HG03432 (cell line): ENCODE measurements at regions not wholly inside any gene's neighbourhood (a gene's known extent, or its start where the extent isn't known, plus 50 kb on each side); places are given as distances from the start of the nearest gene placed in this dataset.

Experiments used
- ATAC-seq: cut with Tn5 transposase; IDR thresholded peaks from one replicate; pipeline ENCODE4 v1.9.1; 2021; ENCODE audit warnings: mild to moderate bottlenecking, moderate library complexity; ENCODE audit not compliant: unreplicated experiment

DNA sequence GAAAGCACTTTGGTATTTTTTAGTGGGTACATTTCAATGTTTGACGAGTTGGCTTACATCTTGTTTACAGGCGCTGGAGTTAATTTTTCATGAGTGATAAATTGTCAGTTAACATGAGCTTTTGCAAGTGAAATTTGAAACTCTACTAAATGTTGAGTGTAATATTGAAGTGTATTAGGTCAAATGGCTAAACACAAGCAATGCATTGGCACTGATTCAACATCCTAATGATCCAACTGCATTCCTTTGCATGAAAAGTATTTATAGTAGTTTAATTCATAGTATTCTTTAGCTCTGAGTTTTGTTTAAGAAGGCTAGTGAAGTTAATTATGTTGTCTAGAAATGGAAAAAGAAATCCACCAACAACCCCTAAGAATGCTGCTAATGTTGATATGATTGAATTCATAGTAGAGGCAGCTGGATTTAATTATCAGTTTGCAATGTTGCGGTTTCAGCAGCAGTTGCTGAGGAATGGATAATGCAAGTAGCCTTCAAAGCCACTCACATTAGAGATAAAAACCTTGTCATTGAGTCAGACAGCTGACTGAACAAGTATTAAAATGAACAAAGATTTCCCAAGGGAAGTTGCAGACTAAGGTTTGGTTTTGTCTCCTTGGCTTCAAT lies 245.6 kb upstream of the GOLIM4 start:
- no peak for ATAC-seq

GRCh38 chr3:168338161-168338560 lies 242.4 kb upstream of the GOLIM4 start:
- no peak for ATAC-seq

DNA sequence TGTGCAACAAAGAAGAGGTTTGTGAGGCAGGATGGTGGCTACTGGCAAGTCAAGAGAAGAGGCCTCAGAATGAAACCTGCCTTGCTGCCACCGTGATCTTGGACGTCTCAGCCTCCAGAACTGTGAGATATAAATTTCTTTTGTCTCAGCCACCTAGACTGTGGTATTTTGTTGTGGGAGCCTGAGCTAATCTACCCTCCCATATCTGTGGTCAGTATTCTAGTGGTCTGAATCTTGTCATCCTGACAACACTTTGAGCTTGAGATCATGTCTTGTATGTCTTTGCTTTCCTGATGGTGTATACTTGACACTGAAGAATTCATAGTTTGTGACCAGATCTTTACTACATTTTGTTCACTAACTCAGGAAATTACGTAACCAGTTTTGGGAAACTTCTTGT lies 240.6 kb upstream of the GOLIM4 start:
- ATAC-seq = no peak

DNA sequence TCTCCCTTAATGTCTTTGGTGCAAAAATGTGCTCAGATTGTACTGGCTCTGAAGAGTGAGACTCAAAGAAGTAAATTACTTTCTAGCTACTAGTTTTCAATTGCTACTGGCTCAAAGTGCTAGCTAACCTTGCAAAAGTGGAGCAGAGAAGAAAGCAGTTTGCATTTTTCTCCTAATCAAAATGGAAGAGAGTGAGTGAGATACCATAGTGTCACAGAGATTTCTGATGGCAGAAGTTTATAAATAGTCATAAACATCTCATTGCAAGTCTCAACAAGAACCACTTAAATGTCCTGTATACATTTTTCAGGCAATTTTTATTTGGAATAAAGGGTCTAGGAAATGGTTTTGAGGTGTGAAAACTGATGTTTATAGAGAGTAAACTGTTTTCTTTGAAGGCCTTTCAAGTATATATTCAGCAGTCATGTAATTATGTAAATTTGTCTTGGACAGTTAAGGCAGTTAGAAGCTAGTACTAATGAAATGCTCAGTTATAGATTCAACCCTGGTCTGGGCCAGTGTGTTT lies 237.7 kb upstream of the GOLIM4 start:
- no peak for ATAC-seq

DNA sequence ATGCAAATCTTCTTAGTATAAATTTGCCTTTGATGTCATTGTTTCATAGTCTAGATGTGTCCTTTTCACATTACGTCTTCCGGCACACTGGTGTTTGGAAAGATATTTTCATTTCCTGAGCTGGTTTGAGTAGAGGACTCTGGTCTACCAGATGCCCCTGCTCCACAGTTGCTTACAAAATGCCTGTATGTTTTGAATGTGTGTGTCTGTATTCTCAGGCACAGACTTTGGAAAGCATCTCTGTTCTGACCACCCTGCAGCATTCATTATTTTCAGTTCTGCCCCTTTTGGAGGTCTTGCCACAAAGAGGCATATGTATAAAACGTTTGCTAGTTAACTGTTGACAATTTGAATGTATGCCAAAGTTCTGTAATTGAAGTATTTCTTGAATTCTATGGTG lies 236.0 kb upstream of the GOLIM4 start:
- ATAC-seq = no peak

- ATAC-seq = no peak
Measured at GRCh38 chr3:168330983-168331382, 235.3 kb upstream of the GOLIM4 start.

- no peak for ATAC-seq
Measured at GRCh38 chr3:168327856-168328255, 232.1 kb upstream of the GOLIM4 start.

DNA sequence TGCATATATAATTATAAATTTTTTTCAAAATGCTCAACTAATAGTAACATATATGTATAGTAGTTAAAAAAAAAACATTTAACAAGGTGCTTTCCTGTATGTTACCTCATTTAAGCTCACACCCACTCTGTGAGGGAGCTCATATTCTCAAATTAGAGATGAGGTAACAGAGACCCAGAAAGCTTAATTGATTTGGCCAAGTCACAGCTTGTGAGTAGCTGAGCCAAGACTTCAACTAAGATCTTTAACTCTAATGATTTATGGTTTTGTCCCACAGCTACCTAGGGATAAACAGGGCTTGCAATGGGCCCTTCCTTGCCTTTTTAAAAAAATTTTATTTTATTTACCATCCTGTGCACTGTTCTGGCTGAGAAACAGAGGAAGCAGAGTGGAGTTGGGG lies 230.0 kb upstream of the GOLIM4 start:
- ATAC-seq = no peak

DNA sequence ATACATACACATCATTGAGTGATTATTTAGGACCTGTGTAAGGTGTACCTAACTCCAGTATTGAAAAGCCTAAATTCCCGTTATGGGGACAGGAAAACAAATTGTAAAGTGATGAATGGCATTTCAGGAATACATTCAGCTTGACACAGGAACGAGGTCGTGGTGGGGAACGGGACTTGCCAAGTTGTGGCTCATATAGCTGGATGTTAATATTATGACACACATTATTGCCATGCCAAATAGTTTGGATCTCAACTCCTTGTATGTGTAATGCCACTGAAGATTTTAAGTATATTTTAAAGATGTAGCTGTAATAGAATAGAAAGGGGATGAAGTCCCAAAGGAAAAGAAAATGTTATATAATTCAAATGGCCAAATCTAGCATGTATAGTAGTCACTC lies 227.2 kb upstream of the GOLIM4 start:
- no peak for ATAC-seq

DNA sequence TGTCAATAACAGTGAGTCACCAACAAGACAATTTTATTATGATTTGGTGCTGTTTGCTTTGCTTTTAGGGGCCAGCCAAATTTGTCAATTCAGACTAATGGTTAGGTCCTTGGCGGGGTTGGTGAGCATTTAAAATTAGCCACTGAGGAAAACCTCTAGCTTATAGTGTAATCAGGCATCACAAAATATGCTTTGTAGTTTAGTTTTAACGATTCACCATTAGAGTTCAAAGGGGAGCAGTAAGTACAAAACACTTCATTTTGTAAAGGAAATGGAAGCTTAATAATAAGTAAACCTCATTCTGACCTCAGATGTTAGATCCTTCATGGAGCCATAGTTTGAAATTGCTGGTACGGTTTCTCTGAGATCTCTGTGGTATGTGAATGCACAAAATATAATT lies 218.4 kb upstream of the GOLIM4 start:
- no peak for ATAC-seq

- no peak for ATAC-seq
Measured at GRCh38 chr3:168312984-168313383, 217.3 kb upstream of the GOLIM4 start.

- ATAC-seq = no peak
Measured at GRCh38 chr3:168307893-168308292, 212.2 kb upstream of the GOLIM4 start.

GRCh38 chr3:168295027-168295426 lies 199.3 kb upstream of the GOLIM4 start:
- no peak for ATAC-seq

DNA sequence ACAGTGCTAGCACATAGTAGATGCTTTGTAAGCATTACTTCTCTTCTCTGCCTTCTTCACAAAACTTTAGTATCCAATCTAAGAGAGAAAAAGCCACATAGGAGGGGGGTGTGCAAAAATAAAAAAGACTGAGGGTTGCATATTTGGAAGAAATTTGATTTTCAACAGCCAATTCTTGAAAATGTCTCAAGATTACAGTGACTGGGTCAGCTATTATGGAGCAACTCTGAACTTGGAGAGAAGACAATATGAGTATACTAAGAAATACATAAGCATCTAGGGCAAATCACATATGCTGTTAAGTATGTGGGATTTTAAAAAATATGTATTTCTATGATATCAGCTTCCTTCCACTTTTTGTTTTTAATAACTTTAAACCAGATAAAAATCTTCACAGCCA lies 196.6 kb upstream of the GOLIM4 start:
- ATAC-seq = no peak

- ATAC-seq = no peak
Measured at GRCh38 chr3:168289471-168290008, 193.8 kb upstream of the GOLIM4 start.

- ATAC-seq = no peak
Measured at GRCh38 chr3:168288511-168289401, 193.0 kb upstream of the GOLIM4 start.

- no peak for ATAC-seq
Measured at GRCh38 chr3:168285506-168285905, 189.8 kb upstream of the GOLIM4 start.

- ATAC-seq = no peak
Measured at GRCh38 chr3:168284728-168285127, 189.0 kb upstream of the GOLIM4 start.

GRCh38 chr3:168275662-168276061 lies 179.9 kb upstream of the GOLIM4 start:
- ATAC-seq = no peak

GRCh38 chr3:168273917-168274316 lies 178.2 kb upstream of the GOLIM4 start:
- peak; percentile 81 for ATAC-seq

- ATAC-seq = no peak
Measured at GRCh38 chr3:168273036-168273435, 177.3 kb upstream of the GOLIM4 start.
